ENCODE measurements at regions not wholly inside any gene's neighbourhood (a gene's known extent, or its start where the extent isn't known, plus 50 kb on each side); places are given as distances from the start of the nearest gene placed in this dataset.
A peak's percentile ranks its signal among the peaks of the same experiment; 100 is the strongest.

DNA sequence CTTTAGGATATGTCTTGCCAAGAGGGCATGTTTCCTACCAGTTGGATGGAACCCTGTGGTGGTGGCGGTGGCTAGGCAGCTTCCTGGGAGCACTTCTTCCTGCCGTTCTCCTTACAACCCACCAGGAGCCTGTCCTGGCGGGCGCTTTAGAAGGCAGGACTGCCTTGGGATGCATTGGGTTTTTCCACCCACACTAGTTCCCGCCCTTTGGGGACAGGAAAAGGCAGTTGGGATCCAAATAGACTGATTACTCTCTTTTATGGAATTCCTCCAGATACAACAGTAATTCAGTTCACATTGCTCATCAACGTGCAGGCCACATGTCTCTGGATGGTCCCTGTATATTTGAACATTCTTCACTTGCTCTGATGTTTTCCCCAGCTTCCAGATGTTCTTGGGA is 305.7 kb upstream of the SSTR1 start:
- DNase-seq, result no peak

DNA sequence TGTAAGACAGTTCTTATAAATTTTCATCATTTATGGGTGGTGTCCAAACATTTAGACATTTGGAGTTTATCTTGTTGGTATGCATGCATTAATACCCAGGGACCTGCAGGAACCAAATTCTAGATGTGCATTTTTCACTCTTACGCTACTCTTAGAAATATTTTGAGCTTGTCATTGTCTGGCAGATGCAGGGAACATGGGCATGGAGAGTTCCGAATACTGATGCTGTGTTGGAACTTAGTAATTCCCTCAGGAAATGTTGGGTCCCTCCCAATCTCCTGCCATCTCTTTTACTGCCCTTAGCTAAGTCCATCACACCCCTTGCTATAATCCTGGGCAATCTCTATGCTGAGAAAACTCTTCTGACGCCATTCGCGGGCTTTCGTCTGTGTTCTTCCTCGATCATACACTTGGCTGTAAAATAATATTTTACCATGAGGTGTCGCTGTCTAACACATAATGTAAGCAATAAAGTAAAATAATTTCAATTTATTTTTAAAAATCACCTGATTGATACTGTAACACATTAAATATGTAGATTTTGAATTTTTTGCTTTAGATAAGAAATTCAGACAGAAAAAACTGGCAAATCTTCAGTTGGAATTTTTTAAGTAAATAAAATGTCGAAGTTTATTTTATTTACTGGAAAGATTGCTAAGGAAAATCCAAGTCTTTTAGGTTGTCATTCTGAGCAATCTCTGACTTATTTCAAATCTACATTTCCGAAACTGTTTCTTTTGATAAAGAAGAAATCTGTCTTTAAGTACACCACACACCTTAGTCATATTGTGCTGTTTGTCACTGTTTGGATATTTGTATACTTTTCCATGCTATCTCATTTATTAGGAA is 304.1 kb upstream of the SSTR1 start:
- peak; percentile 6 for DNase-seq

DNA sequence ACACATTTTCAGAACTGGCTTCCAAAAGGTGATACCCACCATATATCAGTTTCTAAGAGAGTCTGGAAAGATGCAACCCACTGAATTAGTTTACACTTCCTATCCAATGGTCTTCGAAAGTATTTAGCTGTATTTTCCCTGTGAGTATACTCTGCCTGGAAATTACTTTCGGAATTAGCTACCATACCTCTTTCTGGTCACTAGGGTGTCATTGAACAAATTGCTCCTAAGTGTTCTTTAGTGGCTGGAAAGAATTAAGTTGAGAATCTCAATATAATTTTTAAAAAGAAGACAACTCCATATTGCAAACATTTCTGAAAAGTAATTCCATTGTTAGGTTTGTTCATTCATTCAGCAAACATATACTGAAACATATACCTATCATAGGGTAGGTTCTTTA is 283.1 kb upstream of the SSTR1 start:
- no peak for DNase-seq

DNA sequence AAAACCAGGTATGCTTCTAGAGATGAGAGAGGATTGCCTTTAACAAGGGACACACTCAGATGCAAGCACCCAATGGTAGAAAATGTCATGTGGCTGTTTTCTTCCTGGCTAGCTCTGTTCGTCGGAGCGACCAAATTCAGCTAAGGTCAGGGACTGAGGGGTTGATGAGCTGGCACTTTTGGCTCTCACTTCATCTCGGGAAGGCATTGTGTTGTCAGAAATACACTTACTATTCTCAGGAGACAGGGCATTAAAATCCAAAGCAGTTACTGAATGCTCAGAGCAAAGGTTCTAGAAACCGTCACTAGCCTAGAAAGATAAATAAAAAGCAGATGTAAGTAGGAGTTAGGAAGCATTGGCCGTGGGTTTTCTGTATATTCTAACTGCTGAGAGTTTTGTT is 275.7 kb upstream of the SSTR1 start:
- no peak for DNase-seq

DNA sequence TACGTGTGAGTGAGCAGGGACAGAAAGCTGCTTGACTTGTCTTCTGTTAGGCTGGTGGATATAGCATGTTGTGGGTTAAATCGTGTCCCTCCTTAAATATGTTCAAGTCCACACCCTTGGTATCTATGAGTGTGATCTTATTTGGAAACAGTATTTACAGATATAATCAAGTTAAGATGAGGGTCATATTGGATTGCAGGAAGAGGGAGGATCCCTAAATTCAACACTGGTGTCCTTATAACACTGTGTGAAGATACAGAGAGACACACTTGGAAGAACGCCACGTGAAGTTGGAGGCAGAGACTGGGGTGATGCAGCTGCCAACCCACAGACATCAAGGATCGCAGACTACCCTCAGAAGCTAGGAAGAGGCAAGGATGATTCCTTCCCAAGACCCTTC is 275.2 kb upstream of the SSTR1 start:
- DNase-seq, result no peak

DNA sequence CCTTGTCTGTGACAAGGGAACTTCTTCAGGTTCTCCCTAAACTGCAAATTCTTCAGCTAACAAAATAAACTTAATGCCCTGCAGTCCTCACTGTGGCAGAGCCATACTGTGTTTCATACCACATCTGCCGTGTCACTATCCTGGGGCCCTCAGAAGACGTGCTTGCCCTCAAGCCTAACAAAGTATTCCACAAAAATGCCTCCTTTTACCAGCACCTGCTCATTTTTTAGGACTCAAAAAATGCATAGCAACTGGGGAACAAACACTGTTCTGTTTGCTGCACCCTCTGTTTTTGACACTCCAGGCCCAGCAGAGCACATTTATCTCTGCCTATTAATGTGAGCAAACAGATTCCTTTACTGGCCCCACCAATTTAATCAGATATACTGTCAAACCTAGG is 270.7 kb upstream of the SSTR1 start:
- DNase-seq, result no peak

DNA sequence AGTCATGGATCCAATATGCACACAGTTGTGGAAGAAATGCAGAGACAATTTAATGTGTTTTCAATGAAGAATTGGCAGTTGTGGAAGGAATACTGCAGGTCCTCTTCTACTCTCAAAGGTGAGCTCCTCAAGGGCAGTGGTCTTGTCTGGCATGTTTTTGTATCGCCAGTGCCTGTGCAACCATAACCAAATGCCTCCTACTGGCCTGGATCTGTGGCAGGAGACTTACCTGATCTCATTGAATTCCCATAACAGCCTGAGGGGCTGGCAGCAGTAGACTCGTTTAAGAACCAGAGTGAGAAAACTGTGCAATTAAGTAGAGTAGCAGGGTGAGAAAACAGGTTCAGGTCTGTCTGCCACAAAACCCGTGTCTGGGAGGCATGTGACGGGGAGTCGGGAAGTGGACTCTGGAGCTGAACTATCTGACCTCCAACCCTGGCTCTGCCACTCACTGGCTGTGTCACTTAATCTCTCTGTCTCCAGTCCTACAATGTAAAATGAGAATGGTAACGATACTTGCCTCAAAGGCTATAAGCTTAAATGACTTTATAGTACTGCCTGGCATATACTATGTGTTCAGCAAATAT is 268.2 kb upstream of the SSTR1 start:
- no peak for DNase-seq

DNA sequence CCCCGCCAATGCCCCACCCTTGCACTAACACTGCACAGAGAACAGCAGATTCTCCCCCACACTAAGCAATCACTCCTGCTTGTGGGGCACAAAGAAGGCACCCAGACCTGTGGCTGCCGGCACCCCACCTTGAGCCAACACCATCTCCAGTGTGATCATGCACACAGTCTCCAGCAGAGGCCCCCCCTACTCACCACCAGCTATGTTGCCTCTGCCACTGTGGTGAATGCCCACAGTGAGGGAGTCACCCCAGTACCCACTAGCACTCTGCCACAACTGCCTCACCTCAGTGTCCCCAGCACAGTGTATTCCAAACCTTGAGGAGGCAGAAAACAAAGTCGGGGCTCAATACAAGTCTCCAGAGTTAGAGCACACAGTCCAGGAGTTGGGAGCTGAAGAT is 261.7 kb upstream of the SSTR1 start:
- DNase-seq, result no peak

DNA sequence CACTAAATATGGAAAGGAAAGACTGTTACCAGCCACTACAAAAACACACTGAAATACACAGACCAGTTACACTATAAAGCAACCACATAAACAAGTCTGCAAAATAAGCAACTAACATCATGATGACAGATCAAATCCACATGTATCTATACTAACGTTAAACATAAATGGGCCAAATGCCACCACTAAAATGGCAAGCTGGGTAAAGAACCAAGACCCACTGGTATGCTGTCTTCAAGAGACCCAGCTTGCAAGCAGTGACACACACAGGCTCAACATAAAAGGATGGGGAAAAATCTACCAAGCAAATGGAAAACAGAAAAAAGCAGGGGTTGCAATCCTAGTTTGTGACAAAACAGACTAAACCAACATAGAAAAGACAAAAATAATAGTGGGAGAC is 260.9 kb upstream of the SSTR1 start:
- no peak for DNase-seq

DNA sequence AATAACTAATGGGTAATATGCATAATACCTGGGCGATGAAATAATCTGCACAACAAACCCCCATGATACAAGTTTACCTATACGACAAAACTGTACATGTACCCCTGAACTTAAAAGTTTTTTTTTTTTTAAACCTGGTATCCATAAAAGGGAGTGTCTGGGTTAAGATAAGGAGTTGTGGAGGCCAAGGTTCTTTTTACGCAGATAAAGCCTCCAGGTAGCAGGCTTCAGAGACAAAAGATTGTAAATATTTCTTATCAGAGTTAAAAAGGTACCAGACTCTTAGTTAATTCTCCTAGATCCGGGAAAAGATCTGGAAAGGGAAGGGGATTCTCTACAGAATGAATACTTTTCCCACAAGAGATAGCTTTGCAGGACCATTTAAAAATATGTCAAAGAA is 259.4 kb upstream of the SSTR1 start:
- no peak for DNase-seq

DNA sequence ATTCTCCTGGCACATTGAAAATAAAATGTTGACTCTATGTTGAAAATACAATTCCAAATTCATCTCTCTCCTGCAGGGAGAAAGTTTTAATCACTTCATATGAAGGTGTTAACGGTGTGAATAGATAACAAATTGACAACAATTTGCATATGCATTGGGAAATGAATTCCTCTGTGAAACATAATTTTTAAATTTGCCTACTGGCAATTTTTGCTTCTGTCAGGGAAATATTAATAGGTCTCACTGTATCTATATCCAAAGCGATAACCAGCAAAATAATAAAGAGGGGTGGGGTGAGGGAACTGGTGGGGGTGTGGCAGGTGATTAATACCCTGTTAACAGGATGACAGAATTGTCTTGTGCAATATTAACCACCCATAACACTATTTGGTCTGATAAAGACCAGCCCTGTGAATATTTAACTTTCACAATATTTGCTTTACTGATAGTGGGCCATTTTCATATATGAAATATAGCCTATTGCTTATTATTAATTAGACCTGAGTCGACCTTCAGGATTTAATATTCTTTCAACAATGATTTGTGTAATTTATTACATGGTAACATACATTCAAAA is 239.0 kb upstream of the SSTR1 start:
- DNase-seq, result no peak

DNA sequence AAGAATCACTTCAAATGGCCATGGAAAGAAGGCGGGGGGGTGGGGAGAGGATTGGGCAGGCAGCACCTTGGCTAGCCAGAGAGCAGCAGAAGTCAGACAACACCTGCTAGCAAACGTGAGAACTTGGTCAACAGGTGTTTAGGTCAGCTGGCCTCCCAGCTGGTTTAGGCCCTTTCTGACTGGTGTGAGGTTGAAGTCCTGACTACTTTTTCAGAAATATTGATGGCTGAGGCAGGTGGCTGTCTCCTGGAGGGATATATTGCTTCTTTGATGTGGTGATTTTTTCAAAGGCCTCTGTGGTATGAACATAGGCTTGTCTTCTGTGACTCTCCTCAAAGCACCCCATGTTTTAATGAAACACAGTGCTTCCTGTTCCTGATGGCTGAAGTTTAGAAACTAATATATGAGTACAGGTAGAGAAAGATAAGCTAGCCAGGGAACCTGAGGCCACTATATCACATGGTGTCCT is 238.2 kb upstream of the SSTR1 start:
- DNase-seq, result no peak

DNA sequence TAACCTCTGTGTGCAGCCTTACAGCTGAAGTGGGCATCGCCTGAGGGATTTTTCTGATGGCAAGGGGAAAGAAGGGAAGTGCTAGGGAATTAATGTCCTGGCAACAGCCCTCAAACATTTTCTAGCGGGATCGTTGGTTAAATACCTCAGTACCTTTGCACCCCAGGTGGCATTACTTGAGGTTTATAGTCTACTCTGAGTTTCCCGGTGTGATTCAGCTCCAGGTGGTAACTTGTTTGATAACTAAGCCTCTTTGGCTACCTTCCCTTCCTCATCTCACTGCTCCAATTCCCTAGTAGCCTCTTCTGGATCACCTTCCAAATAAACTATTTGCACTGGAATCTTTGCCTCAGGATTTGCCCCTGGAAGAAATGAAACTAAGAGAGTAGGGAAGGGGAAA is 237.0 kb upstream of the SSTR1 start:
- DNase-seq, result no peak

DNA sequence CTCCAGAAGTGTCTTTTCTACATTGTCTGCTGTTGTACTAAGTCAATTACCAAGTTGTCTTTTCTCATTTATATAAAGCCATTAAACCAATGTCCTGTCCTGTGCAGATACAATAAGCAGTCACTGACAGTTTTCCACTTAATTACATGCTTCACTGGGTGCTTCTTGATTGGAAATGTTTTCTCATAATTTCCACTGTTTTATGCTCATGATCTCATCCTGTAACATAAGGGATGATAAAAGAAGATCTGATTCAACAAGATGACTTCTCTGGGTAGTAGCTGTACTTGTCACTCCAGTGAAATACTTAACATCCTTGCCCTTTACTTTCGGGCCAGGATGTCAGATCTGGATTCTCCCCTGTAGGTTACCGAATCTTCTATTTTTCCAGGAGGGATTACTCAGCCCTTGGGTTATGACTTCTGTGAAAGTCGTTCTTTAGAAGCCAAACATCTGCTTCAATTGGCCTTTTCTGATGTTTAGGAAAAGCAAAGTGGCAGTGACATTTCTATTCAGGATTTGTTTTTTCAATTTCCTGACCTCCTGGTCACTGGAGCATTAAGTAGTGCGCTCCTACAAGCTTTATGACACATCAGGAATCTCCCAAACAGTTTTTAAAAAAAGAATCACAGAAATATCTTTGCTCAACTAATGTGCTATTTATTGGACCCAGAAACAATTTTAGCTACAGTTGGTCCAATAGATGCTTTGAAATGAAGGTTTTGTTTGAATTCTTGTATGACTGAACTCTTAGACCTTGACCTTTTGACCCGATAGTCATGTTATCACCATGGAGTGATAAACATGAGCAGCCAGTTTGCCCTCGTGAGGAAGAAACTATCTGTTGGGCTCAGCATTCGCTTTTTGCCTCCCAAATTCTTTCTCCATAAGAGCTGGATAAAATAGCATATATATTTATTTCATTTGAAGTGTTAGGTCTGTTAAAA is 234.5 kb upstream of the SSTR1 start:
- DNase-seq, result no peak

DNA sequence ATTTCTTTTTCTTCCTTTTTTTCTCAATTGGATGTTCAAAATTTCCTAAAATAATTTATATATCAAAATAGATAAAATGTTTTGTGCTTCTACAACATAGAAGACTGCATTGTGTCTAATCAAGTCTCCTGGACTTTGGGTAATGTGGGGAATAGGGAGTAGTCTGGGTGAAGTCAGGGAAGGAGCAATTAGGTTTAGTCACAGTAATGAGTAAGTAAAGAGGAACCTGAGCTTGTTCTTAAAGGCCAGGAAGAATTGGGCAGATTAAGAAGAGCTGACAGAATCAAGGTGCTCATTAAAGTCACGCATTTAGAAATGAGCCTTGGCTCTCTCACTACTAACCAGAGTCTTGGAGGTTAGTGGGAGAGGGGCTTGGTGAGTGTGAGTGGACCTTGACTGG is 233.3 kb upstream of the SSTR1 start:
- no peak for DNase-seq

DNA sequence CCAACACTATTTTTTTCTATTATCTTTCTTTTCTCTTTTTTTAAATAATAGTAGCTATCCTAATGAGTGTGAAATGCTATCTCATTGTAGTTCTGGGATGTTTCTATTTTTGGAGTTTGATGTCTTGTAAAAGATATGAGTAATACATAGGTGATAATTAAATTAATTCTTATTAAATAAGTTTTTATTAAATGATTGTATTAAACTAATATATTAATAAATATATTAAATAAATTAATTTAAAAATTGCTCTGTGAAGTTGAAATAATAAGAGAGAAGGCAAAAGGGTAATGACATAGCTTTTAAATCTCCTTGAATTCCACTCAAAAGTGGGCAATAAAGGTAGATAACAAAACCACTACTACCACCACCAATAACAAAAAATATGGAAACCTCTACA is 230.2 kb upstream of the SSTR1 start:
- no peak for DNase-seq

DNA sequence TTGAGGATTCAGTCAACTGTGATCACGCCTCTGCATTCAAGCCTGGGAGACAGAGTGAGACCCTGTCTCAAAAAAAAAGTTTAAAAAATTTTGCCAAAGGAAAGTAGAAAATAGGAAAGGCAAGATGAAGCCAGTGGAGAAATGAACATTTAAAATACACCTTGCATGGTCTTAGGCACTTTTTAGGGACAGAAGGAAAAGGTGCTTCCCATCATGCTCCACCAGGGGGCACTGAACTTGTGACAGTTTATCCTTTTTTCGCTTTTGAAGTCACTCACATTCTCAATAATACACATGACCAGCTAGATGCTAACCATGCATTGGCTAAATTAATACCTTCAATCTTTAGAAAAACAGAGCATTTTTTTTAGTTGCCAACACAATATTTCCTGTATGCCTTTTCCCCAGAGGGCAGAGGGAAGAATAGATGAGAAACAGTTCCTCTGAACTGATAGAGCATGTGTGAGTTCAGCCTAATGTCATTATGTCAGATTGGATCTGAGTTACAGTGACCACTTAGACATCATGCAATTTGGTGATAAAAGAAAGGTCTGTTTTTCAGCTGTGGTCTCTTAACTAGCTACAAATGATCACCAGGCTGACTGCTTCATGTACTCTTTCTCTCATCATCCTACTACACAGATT is 221.8 kb upstream of the SSTR1 start:
- peak; percentile 9 for DNase-seq

DNA sequence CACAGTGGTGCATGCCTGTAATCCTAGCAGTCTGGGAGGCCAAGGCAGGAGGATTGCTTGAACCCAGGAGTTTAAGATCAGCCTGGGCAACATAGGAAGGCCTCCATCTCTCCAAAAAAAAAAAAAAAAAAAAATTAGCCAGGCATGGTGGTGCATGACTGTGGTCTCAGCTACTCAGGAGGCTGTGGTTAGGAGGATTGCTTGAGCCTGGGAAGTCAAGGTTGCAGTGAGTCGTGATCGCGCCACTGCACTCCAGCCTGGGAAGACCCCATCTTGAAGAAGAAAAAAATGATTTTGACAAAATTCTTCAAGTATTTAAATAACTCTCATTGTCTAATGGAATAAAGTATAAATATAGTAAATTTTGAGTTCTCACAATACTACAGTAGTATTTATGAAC is 219.2 kb upstream of the SSTR1 start:
- no peak for DNase-seq

DNA sequence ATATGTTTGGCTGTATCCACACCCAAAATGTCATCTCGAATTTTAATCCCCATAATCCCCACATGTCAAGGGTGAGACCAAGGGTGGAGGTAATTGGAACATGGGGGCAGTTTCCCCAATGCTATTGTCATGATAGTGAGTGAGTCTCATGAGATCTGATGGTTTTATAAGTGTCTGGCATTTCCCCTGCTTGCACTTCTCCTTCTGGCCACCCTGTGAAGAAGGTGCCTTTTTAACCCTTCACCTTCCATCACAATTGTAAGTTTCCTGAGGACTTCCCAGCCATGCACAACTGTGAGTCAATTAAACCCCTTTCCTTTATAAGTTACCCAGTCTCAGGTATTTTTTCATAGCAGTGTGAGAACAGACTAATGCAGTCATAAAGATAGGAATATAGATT is 216.7 kb upstream of the SSTR1 start:
- DNase-seq, result no peak

DNA sequence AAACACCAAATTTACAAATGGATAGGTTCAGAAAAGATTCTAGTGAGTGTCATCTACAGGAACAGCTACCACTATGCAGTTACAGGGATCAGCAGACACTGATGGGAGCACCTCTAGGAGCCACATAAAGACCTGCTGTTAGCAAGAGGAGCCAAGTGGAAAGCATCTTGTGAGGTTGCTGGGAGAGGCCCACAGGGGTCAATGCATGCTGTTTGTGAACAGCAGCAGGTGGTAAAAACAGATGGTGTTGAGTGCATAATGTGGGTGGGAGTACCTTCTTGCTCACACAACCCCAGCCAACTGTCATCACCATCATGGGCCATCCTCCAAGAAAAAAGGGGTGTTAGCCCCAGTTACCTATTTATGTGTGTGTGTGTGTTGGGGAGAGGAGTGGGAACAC is 215.2 kb upstream of the SSTR1 start:
- DNase-seq, result no peak

DNA sequence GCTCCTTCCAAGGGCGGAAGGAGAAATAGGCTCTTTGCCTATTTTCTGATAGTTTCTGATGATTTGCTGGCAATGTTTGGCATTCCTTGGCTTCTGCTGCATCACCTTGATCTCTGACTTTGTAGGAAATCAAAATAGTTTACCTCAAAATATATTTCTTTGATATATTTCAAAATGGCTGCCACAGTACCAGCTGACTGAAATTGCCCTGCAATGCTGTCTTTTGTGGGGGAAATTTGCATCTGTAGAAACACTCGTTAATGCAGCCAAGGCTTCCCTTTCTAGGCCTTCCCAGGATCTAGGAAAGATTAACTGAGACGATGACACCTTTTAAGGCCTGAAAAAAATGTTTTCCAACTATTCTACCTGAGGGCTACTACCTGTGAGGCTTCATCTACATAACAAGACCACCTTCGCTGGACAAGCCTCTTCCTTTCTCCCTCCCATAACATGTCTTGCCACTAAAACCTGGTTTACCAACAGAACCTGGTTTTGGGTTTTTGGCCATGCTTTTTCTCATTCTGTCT is 212.8 kb upstream of the SSTR1 start:
- no peak for DNase-seq

DNA sequence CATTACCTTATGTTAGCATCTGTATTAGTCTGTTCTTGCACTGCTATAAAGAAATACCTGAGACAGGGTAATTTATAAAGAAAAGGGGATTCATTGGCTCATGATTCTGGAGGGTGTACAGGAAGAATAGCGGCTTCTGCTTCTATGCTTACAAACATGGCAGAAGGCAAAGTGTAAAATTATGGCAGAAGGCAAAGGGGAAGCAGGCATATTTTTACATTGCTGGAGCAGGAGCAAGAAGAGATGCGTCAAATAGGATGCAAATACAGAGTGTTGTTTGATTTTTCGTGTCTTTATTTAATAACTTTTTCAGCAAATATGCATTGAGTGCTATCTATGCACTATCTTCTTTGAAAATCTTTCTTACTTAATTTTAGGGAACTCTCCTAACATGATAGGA is 210.7 kb upstream of the SSTR1 start:
- DNase-seq, result no peak

DNA sequence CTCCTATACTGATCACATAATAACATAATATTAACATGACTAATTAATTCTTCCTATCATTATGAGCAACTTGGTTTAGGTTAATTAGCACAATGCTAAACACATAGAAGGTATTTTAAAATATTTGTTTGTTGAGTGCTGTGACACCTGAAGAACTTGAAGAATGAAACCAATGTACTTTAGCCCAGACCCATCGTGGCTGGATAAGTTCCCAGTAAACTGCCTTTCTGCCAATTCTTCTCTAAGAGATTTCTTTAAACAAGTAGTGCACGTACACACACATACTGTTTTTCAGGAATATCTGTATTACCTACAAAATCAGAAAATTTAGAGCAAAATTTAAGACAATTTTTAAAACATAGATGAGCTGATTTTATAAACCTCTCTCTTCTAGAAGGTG is 207.4 kb upstream of the SSTR1 start:
- no peak for DNase-seq

All from midbrain (tissue), 1 donor.